Tibial artery (tissue), 4 donors: ENCODE measurements at regions not wholly inside any gene's neighbourhood (a gene's known extent, or its start where the extent isn't known, plus 50 kb on each side); places are given as distances from the start of the nearest gene placed in this dataset.

Experiments used
- DNase-seq, 2 donors: peaks; one replicate each; pipeline ENCODE4 v3.0.0-alpha.2; 2019
- H3K27ac ChIP-seq, 2 donors: fragments of 200-600 bp; sonication (generic) in 1 of 2; 1 replicate in 1 of 2; 2 replicates in 1 of 2; pipeline ENCODE4 v1.5.1; 2018 to 2019; ENCODE audit warnings: mild to moderate bottlenecking in 1 of 2
- H3K27me3 ChIP-seq, 2 donors: fragments of 200-600 bp; sonication (generic) in 1 of 2; one replicate each; pipeline versions ENCODE4 v1.5.1 to v1.6.0; 2016 to 2019
- H3K36me3 ChIP-seq, 3 donors: fragments of 200-600 bp; sonication (generic) in 2 of 3; one replicate each; pipeline ENCODE4 v1.5.1; 2016 to 2019; ENCODE audit warnings: mild to moderate bottlenecking in 2 of 3
- H3K4me1 ChIP-seq, 4 donors: fragments of 200-600 bp; sonication (generic) in 2 of 4; 1 replicate in 3 of 4; 2 replicates in 1 of 4; pipeline ENCODE4 v1.5.1; 2016 to 2019
- H3K4me3 ChIP-seq, 2 donors: fragments of 200-600 bp; sonication (generic) in 1 of 2; 1 replicate in 1 of 2; 2 replicates in 1 of 2; pipeline ENCODE4 v1.5.1; 2018 to 2019; ENCODE audit warnings: mild to moderate bottlenecking in 2 of 2
- H3K9me3 ChIP-seq, 3 donors: fragments of 200-600 bp; sonication (generic) in 1 of 3; one replicate each; pipeline ENCODE4 v1.5.1; 2016 to 2019
- CTCF ChIP-seq, 2 experiments: fragments of 200-600 bp in 1 of 2; fragments of 450-650 bp in 1 of 2; IDR thresholded peaks; one replicate each; pipeline ENCODE4 v1.5.1; 2017 to 2019; ENCODE audit warnings: antibody characterized with exemption in 2 of 2, mild to moderate bottlenecking in 1 of 2, moderate library complexity in 1 of 2
- intact Hi-C: fragments of 100-400 bp; cut with DNase I; formaldehyde crosslinking; loops from one replicate; pipeline ENCODE4 v1.15.0; 2023; ENCODE audit warnings: low total_unique reads

DNA sequence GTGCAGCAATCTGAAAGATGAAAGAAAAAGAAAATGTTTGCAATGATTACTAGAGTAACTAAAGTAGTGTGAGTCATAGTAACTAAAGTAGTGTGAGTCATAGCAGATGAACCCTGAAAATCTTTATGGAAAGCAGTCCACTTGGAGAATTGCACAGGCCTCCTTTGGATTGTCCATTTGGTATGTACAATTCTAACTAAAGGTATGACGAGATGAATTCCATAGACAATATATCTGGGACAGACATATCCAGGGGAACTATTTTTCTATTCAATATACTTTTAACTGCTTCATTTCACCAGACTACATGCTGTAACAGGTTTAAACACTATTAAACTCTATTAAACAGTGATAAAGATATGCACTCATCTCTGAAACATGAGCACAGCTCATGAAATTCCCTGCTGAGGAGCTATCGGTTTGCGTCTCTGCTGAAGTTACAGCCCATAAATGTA lies 798.7 kb downstream of the PCDH7 start:
- H3K27ac ChIP-seq: no peak overlapping the region

DNA sequence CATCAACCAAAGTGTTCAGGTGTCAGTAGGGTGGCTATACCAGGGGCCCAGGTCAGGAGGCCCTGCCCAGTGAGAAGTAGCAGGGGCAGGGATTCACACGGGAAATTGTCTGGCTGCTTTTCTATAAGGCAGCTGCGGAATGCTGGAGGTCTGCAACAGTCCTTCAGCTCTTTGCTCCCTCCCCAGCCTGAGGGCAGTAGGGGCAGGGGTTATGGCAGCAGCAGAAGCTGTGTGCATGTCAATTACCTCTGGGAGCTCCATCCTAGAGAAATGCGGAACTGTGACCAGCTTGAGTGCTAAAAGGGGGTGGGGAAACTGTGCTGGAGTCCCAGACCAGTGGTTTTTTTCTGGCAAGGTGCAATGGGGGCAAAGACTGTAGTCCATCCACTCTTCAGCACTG lies 810.4 kb downstream of the PCDH7 start:
- Histone ChIP-seq H3K9me3 (peaks cover 0 to 6% (median 6%) of the 10 kb centered on the region in 3 donors), H3K27me3 (no peaks in the 10 kb centered on the region), H3K36me3 (no peaks in the 10 kb centered on the region), H3K4me1 (no peaks in the 10 kb centered on the region), H3K4me3 (no peak overlapping the region), H3K27ac (no peak overlapping the region)
- DNase-seq: no peak
- intact Hi-C loops: no loop called here
- TF ChIP-seq CTCF (IDR thresholded peaks at IDR 0.05): no peak

More for the DNA sequence above, 798.7 kb downstream of the PCDH7 start:
- H3K36me3 ChIP-seq: no peaks in the 10 kb centered on the region
- no peaks in the 10 kb centered on the region for H3K4me1 ChIP-seq
- DNase-seq: no peak
- H3K27me3 ChIP-seq: no peaks in the 10 kb centered on the region
- H3K9me3 ChIP-seq: peaks cover 0 to 3% (median 0%) of the 10 kb centered on the region in 3 donors
- TF ChIP-seq CTCF (IDR thresholded peaks at IDR 0.05): no peak
- H3K4me3 ChIP-seq: no peak overlapping the region
- intact Hi-C loops: no loop called here

DNA sequence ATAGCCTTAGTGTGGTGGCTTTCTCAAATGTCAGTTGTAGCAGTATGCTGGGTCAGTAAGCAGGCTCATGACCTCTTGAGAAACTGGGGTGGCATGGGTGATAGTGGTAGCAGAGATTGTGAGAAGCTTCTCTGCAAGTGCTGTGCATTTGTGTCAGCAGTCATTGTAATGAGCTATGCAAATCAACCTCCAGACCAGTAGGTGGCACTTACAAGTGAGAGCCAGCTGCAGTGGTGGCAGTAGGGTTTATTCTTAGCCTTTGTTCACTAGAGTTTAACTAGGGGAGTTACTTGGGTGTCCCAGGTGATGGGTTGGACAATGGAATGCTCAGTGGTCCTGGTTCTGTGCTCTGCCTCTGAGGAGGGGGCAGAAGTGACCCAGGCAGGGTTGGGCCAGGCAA lies 818.7 kb downstream of the PCDH7 start:
- no peaks in the 10 kb centered on the region for H3K4me1 ChIP-seq
- no peak overlapping the region for H3K27ac ChIP-seq
- no peak overlapping the region for H3K4me3 ChIP-seq
- H3K9me3 ChIP-seq: no peaks in the 10 kb centered on the region
- no peak for DNase-seq
- no peaks in the 10 kb centered on the region for H3K36me3 ChIP-seq
- no peak for TF ChIP-seq CTCF (IDR thresholded peaks at IDR 0.05)
- no peaks in the 10 kb centered on the region for H3K27me3 ChIP-seq
- intact Hi-C loops: no loop called here

DNA sequence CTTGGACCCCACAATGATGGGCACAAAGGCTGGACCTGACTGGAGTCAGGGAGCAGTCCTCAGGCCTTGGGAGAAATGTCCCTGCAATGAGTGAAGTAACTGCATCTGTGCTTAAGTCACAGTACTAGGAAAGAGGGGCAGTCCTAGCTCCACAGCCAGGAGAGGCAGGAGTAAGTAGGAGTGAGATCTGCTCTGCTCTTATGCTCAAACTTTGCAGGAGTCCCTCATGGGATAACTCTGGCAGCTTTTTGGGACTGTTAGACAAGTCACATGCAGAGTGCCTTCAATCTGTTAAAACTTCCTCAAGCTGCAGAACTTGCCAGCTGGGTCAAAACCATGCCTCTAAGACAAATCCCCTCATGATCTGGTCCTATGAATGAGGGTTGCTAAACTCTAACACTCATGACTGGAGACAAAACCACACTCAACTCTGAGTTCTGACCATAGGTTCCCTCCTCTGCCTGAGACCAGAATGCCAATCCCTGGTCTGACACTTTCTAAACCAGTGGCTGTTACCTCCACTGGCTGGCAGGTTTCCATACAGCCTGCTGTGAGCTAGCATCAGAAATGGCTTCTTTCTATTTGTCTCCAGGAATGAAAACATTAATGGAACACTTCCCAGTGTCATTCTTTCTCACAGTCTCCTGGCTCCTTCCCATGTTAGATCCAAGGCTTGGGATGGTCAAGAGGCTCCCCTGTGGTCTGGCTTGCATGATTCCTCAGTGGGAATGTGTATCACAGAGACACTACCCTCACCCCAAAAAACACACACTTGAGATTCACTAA lies 819.3 kb downstream of the PCDH7 start:
- intact Hi-C loops: no loop called here
- no peak overlapping the region for H3K4me3 ChIP-seq
- no peaks in the 10 kb centered on the region for H3K27me3 ChIP-seq
- DNase-seq: no peak
- H3K27ac ChIP-seq: no peak overlapping the region
- no peaks in the 10 kb centered on the region for H3K9me3 ChIP-seq
- no peaks in the 10 kb centered on the region for H3K4me1 ChIP-seq
- H3K36me3 ChIP-seq: no peaks in the 10 kb centered on the region
- no peak for TF ChIP-seq CTCF (IDR thresholded peaks at IDR 0.05)

DNA sequence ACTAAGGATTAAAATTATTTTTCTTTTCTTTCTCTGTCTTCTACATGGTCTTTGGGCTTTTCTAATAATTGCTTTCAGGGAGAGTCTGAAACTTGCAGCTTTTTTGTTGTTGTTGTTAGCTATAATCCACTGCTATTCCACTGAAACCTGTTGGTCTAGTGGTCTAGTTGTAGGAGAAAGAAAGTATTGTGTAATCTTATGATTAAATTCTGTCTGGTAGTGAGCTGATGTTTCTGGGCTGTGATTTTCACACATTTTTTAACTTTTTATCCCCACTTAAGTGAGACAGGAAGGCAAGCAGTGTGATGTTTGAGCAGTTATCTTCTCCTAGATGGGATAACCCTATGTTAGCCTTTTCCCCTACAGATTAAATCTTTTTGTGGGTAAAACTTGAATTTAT lies 825.2 kb downstream of the PCDH7 start:
- Histone ChIP-seq H3K4me1 (no peaks in the 10 kb centered on the region), H3K36me3 (no peaks in the 10 kb centered on the region), H3K4me3 (no peak overlapping the region), H3K9me3 (no peaks in the 10 kb centered on the region), H3K27ac (no peak overlapping the region), H3K27me3 (no peaks in the 10 kb centered on the region)
- DNase-seq: no peak
- intact Hi-C loops: no loop called here
- no peak for TF ChIP-seq CTCF (IDR thresholded peaks at IDR 0.05)
